Heart left ventricle (tissue), 16 donors: ENCODE measurements at regions not wholly inside any gene's neighbourhood (a gene's known extent, or its start where the extent isn't known, plus 50 kb on each side); places are given as distances from the start of the nearest gene placed in this dataset.

ENCODE experiments used
- ATAC-seq, 4 donors: fragments of 200-7000 bp; cut with Tn5 transposase; one replicate each; pipeline ENCODE4 v1.9.1; 2020 to 2022; ENCODE audit warnings: moderate library complexity in 4 of 4, mild to moderate bottlenecking in 3 of 4, moderate number of reproducible peaks in 1 of 4
- DNase-seq, 5 donors: peaks; one replicate each; pipeline ENCODE4 v3.0.0-alpha.2; 2020
- H3K27ac ChIP-seq, 12 donors: fragments of 200-600 bp; sonication (generic) in 4 of 12; one replicate each; pipeline versions ENCODE4 v1.5.0 to v1.8.0; 2016 to 2022; ENCODE audit warnings: mild to moderate bottlenecking in 2 of 12
- H3K27me3 ChIP-seq, 9 donors: fragments of 200-600 bp; sonication (generic) in 2 of 9; one replicate each; pipeline versions ENCODE4 v1.5.1 to v1.8.0; 2016 to 2022; ENCODE audit warnings: mild to moderate bottlenecking in 3 of 9
- H3K36me3 ChIP-seq, 9 donors: fragments of 200-600 bp; sonication (generic) in 2 of 9; one replicate each; pipeline versions ENCODE4 v1.5.0 to v1.8.0; 2018 to 2022; ENCODE audit warnings: mild to moderate bottlenecking in 2 of 9
- H3K4me1 ChIP-seq, 12 donors: fragments of 200-600 bp; sonication (generic) in 4 of 12; one replicate each; pipeline versions ENCODE4 v1.5.0 to v1.8.0; 2016 to 2022; ENCODE audit warnings: mild to moderate bottlenecking in 3 of 12
- H3K4me3 ChIP-seq, 12 donors: fragments of 200-600 bp; sonication (generic) in 4 of 12; one replicate each; pipeline versions ENCODE4 v1.5.0 to v1.8.0; 2017 to 2022; ENCODE audit warnings: mild to moderate bottlenecking in 9 of 12, moderate library complexity in 4 of 12
- H3K9me3 ChIP-seq, 12 donors: fragments of 200-600 bp; sonication (generic) in 4 of 12; one replicate each; pipeline versions ENCODE4 v1.5.0 to v1.8.0; 2016 to 2022; ENCODE audit warnings: mild to moderate bottlenecking in 1 of 12
- CTCF ChIP-seq, 12 donors: fragments of 200-600 bp; sonication (generic) in 4 of 12; IDR thresholded peaks; one replicate each; pipeline versions ENCODE4 v1.5.0 to v1.8.0; 2018 to 2022; ENCODE audit warnings: antibody characterized with exemption in 12 of 12, mild to moderate bottlenecking in 5 of 12
- POLR2A ChIP-seq, 2 donors: fragments of 450-650 bp; IDR thresholded peaks; one replicate each; pipeline ENCODE4 v1.6.1; 2017; ENCODE audit warnings: antibody characterized with exemption in 2 of 2, mild to moderate bottlenecking in 2 of 2, moderate library complexity in 2 of 2
- WGBS, 4 donors: extraction: QIAGEN DNeasy Blood & Tissue Kit in 2 of 4; methylation state at CpG; one replicate each; pipeline versions ENCODE4 v1.1.5 to v1.1.7; 2013 to 2018; 5-methylcytosine and 5-hydroxymethylcytosine counted together
- intact Hi-C, 10 donors: fragments of 100-400 bp; cut with DNase I; formaldehyde crosslinking; loops; one replicate each; pipeline versions ENCODE4 v1.11.1 to v1.14.2; 2022
- donor health status: ischemic (EF 13 %, LVEDD 7.1; RV severe dilation, severe dysfunction).
- donor health status: healthy with polysubstance abuse.
- donor health status: DM: no; HTN: yes; CAD: no.
- donor health status: DM: no; HTN: no; CAD: no.
- donor health status: ischemic (EF 25% LVEDD 6.9; RV normal size, moderate dysfunction).
- donor health status: ischemic (EF 25% LVEDD 5.7; RV mildly dilated, moderate dysfunction).
- donor health status: healthy.
- donor health status: DM: yes; HTN: yes; CAD: no.
- donor health status: ischemic (EF 35%, LVEDD 5.7; RV mildly dilated, moderate dysfunction).
- donor health status: nonischemic (EF 11% LVEDD 7.7; RV severe dilation, severe dysfunction).
- donor health status: DM: yes; HTN: yes; CAD: no.
- donor health status: PGD.
- donor health status: ischemic (EF 29% LVEDD 5.4; RV normal size, mild dysfunction).
- donor health status: nonischemic (EF 23%, LVEDD 6.1; RV moderate dilation, normal function).

GRCh38 chr20:12161734-12162133, 244.0 kb downstream of the BTBD3 start:
- Histone ChIP-seq H3K27ac (no peak overlapping the region), H3K4me1 (peaks cover 0 to 12% (median 0%) of the 10 kb centered on the region in 12 donors), H3K36me3 (no peaks in the 10 kb centered on the region), H3K9me3 (peaks cover 0 to 7% (median 0%) of the 10 kb centered on the region in 12 donors), H3K27me3 (no peaks in the 10 kb centered on the region), H3K4me3 (no peak overlapping the region)
- intact Hi-C loops: no loop called here
- WGBS, 4 donors: 87 to 98% (median 93%) methylated on average over 2 of the region's 2 CpGs
- ATAC-seq: no peak
- TF ChIP-seq CTCF (IDR thresholded peaks at IDR 0.05) (no peak), POLR2A (IDR thresholded peaks at IDR 0.05) (no peak)
- DNase-seq: no peak

GRCh38 chr20:12166053-12166717, 248.5 kb downstream of the BTBD3 start:
- intact Hi-C loops: no loop called here
- peak; percentile 55 to 82 (median 72) for DNase-seq
- Histone ChIP-seq H3K4me3 (no peak overlapping the region), H3K4me1 (peaks cover 0 to 12% (median 0%) of the 10 kb centered on the region in 12 donors), H3K27ac (peak overlapping the region in 10 of 12 donors; percentile 0 to 61 (median 28)), H3K27me3 (no peaks in the 10 kb centered on the region), H3K36me3 (no peaks in the 10 kb centered on the region), H3K9me3 (peaks cover 0 to 37% (median 14%) of the 10 kb centered on the region in 12 donors)
- ATAC-seq: peak; percentile 84 to 96 (median 92)
- WGBS, 4 donors: 73 to 83% (median 80%) methylated on average over 4 of the region's 4 CpGs
- no peak for TF ChIP-seq CTCF (IDR thresholded peaks at IDR 0.05)
- TF ChIP-seq POLR2A (IDR thresholded peaks at IDR 0.05): no peak

GRCh38 chr20:12170406-12170805, 252.7 kb downstream of the BTBD3 start:
- intact Hi-C loops: loop anchor here in 3 of 10 donors (10.0 kb wide), 3 partner anchors 64 to 276 kb away; partner anchors contain the start of gene BTBD3 (in 1 of the 3)
- Histone ChIP-seq H3K36me3 (no peaks in the 10 kb centered on the region), H3K9me3 (peaks cover 0 to 32% (median 14%) of the 10 kb centered on the region in 12 donors), H3K27me3 (no peaks in the 10 kb centered on the region), H3K4me3 (no peak overlapping the region), H3K4me1 (peaks cover 0 to 29% (median 11%) of the 10 kb centered on the region in 12 donors), H3K27ac (no peak overlapping the region)
- DNase-seq (no peak), ATAC-seq (no peak)
- no peak for TF ChIP-seq CTCF (IDR thresholded peaks at IDR 0.05)
- no peak for TF ChIP-seq POLR2A (IDR thresholded peaks at IDR 0.05)
- WGBS, 4 donors: 86 to 92% (median 88%) methylated on average over 1 of the region's 1 CpG

GRCh38 chr20:12171923-12172524, 254.3 kb downstream of the BTBD3 start:
- ATAC-seq: peak; percentile 80 to 97 (median 94)
- H3K4me1 ChIP-seq: peaks cover 0 to 26% (median 13%) of the 10 kb centered on the region in 12 donors
- H3K9me3 ChIP-seq: peaks cover 0 to 27% (median 14%) of the 10 kb centered on the region in 12 donors
- DNase-seq: peak in 2 of 5 donors; percentile 13 to 26
- TF ChIP-seq POLR2A (IDR thresholded peaks at IDR 0.05) (no peak), CTCF (IDR thresholded peaks at IDR 0.05) (no peak)
- 45 to 63% (median 60%) methylated on average over 2 of the region's 2 CpGs for WGBS, 4 donors
- intact Hi-C loops: loop anchor here in 3 of 10 donors (10.0 kb wide), 3 partner anchors 63 to 277 kb away; partner anchors contain the start of gene BTBD3 (in 1 of the 3)
- peak overlapping the region in 9 of 12 donors; percentile 1 to 63 (median 36) for H3K27ac ChIP-seq
- no peaks in the 10 kb centered on the region for H3K36me3 ChIP-seq
- H3K27me3 ChIP-seq: no peaks in the 10 kb centered on the region
- H3K4me3 ChIP-seq: no peak overlapping the region
